Subcutaneous abdominal adipose tissue (tissue), 5 donors: ENCODE measurements at regions not wholly inside any gene's neighbourhood (a gene's known extent, or its start where the extent isn't known, plus 50 kb on each side); places are given as distances from the start of the nearest gene placed in this dataset.
A peak's percentile ranks its signal among the peaks of the same experiment; 100 is the strongest.

ENCODE experiments used
- H3K27ac ChIP-seq: one replicate; pipeline ENCODE4 v1.7.0; 2013; ENCODE audit warnings: low read depth, mild to moderate bottlenecking, inconsistent platforms, low read length, moderate library complexity
- H3K27me3 ChIP-seq, 5 donors: one replicate each; pipeline ENCODE4 v1.7.0; 2013; ENCODE audit warnings: low read length in 5 of 5, inconsistent platforms in 1 of 5; ENCODE audit not compliant: control insufficient read depth in 5 of 5, insufficient read depth in 4 of 5
- H3K36me3 ChIP-seq, 5 donors: one replicate each; pipeline ENCODE4 v1.7.0; 2013; ENCODE audit warnings: low read length in 5 of 5; ENCODE audit not compliant: control insufficient read depth in 5 of 5, insufficient read depth in 5 of 5
- H3K4me1 ChIP-seq, 5 donors: one replicate each; pipeline ENCODE4 v1.7.0; 2013; ENCODE audit warnings: low read length in 5 of 5, mild to moderate bottlenecking in 3 of 5, moderate library complexity in 1 of 5; ENCODE audit not compliant: control insufficient read depth in 5 of 5, insufficient read depth in 5 of 5
- H3K4me3 ChIP-seq, 5 donors: one replicate each; pipeline ENCODE4 v1.7.0; 2013; ENCODE audit warnings: low read length in 5 of 5, low read depth in 1 of 5
- H3K9ac ChIP-seq, 5 donors: one replicate each; pipeline ENCODE4 v1.7.0; 2013; ENCODE audit warnings: low read length in 5 of 5, mild to moderate bottlenecking in 4 of 5, moderate library complexity in 3 of 5
- H3K9me3 ChIP-seq, 5 donors: one replicate each; pipeline ENCODE4 v1.7.0; 2013; ENCODE audit warnings: low read length in 5 of 5; ENCODE audit not compliant: control insufficient read depth in 5 of 5
- donor health status: healthy.
- donor health status: healthy.
- donor health status: healthy.
- donor health status: healthy.
- donor health status: healthy.

DNA sequence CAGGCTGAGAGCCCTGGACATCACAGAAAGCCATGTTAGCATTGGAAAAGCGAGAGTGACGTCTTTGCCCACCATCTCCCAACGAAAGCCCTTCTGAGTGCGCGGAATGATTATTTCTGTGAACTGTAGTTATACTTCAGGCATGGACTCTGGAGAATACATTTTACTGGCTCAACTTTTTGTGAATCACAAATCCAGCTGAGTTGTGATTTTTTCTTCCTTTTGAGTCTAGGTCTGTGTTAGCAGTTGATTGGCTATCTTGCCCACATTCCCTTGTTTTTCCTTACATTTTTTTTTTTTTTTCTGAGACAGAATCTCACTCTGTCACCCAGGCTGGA lies 183.1 kb downstream of the INO80D start:
- H3K27ac ChIP-seq = no peak overlapping the region
- H3K4me1 ChIP-seq = peaks cover 0 to 9% (median 4%) of the 10 kb centered on the region in 5 donors
- H3K9ac ChIP-seq = no peak overlapping the region

DNA sequence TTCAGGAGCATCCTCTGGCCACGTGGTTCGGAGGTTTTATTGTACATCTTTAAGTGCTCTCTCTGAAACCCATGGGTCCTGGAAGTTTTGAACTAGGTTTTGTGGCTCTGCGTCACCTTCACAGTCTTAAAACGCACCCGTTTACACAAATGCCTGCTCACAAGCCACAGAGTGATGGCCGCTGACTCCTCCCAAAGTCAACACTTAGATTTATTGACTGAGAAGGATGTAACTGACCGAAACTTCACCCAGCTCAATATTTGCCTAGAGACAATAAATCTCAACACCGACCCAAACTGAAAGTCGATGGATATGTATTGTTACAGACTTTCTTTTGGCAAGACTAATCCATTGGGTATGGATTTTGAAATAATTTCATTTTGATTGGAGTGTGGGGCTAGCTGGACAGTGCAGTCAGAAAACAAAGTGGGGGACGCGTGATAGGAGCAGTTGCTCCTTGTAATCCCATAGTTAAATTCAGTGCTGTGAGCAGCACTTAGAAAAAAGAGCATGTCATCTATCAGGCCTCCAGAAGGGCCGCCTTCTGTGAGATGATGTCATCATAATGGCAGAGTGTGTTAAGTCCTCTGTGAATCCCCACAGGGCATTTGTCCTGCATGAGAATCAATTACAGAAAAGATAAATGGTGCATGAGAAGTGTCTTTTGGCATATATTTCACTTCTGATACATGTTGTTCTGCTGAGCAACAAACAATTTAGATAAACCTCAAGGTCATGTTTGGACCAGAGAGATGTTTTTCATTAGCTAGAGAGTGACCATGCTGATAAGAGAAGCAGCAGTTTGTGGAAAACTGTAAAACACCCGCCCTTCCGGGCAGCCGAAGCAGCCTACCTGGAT lies 183.7 kb downstream of the INO80D start:
- H3K36me3 ChIP-seq = no peaks in the 10 kb centered on the region
- H3K9me3 ChIP-seq = peaks cover 0 to under 1% (median 0%) of the 10 kb centered on the region in 5 donors
- H3K27me3 ChIP-seq = peaks cover 0 to 5% (median 0%) of the 10 kb centered on the region in 5 donors
- H3K27ac ChIP-seq = no peak overlapping the region
- H3K4me3 ChIP-seq = peak overlapping the region in 2 of 5 donors; percentile 6 to 28
- no peak overlapping the region for H3K9ac ChIP-seq
- peaks cover 0 to 9% (median 4%) of the 10 kb centered on the region in 5 donors for H3K4me1 ChIP-seq

More for the DNA sequence above, 183.1 kb downstream of the INO80D start:
- Histone ChIP-seq H3K4me3 (peak overlapping the region in 2 of 5 donors; percentile 6 to 28), H3K27me3 (peaks cover 0 to 5% (median 0%) of the 10 kb centered on the region in 5 donors), H3K9me3 (peaks cover 0 to 6% (median 2%) of the 10 kb centered on the region in 5 donors), H3K36me3 (no peaks in the 10 kb centered on the region)

DNA sequence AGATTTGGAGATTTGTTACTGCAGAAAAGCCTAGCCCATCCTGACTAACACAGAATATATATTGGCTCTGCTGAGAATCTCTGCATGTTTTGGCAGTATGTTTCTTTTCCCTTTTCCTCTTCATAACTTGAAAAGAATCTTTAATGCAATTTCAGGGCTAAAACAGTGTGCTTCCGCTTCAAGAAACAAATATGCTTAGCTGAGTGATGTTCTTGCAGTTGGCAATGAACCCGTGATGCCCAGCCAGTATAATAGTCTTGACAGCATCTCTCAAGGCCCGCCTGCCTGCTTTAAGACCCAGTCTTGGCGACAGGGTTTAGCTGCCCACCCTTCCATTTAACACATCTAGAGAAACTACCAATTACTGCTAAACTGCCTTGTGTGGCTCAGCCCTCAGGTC lies 184.5 kb downstream of the INO80D start:
- H3K4me1 ChIP-seq = peaks cover 0 to 9% (median 4%) of the 10 kb centered on the region in 5 donors
- H3K27me3 ChIP-seq = peaks cover 0 to 5% (median 0%) of the 10 kb centered on the region in 5 donors
- H3K9me3 ChIP-seq = no peaks in the 10 kb centered on the region
- H3K9ac ChIP-seq = no peak overlapping the region
- H3K4me3 ChIP-seq = no peak overlapping the region
- no peaks in the 10 kb centered on the region for H3K36me3 ChIP-seq
- no peak overlapping the region for H3K27ac ChIP-seq

DNA sequence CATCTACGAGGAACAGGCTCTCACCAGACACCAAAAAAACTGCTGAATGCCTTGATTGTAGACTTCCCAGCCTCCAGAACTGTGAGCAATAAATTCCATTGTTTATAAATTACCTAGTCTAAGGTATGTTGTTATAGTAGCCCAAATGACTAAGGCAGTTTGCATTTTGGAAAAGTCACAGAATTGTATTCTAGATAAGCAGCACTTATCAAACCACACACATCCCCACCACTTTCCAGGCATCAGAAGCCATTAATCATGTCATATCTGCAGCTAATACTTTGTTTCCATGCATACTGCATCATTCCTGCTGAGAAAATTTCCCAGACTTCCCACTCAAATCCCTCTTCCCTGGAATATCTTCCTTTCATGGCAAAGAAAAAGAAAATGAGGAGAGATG lies 187.2 kb downstream of the INO80D start:
- H3K36me3 ChIP-seq = no peaks in the 10 kb centered on the region

DNA sequence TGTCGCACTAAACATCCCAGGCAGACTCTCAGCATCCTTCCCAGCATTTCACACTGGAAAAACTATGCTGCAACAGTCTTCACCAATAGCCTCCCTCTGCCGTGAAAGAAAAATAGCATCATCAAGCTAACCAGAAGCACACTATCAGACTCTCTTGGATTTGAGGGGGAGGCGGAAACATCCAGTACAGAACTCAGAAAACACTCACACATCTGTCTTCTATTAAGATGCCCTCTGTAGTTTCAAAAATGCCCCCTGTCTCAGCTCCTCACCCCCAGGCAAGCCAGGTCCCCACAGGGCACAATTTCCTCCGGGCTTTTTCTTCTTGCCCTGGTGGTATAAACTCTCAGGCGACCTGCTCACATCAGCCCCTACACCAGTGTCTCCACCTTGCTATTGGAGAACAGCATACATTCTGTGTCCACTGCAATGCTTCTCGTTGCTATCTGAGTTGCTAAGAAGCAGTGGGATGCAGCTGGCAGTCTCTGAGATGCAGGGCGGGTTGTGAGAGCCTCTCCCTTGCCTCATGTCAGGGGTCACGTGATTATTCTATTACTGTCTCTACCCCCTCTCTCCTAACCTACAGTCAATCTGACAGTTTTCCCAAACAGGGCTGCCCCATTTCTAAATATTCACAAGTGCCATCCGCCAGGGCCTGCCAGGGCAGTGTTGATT lies 189.9 kb downstream of the INO80D start:
- H3K9me3 ChIP-seq = no peaks in the 10 kb centered on the region
- H3K27me3 ChIP-seq = peaks cover 0 to 13% (median 3%) of the 10 kb centered on the region in 5 donors
- no peaks in the 10 kb centered on the region for H3K36me3 ChIP-seq
- H3K9ac ChIP-seq = no peak overlapping the region
- no peaks in the 10 kb centered on the region for H3K4me1 ChIP-seq
- H3K27ac ChIP-seq = no peak overlapping the region
- H3K4me3 ChIP-seq = no peak overlapping the region

More for the DNA sequence above, 187.2 kb downstream of the INO80D start:
- no peaks in the 10 kb centered on the region for H3K9me3 ChIP-seq
- no peak overlapping the region for H3K27ac ChIP-seq
- H3K9ac ChIP-seq = no peak overlapping the region
- peaks cover 0 to 13% (median 0%) of the 10 kb centered on the region in 5 donors for H3K27me3 ChIP-seq
- H3K4me1 ChIP-seq = peaks cover 0 to 9% (median 4%) of the 10 kb centered on the region in 5 donors
- H3K4me3 ChIP-seq = no peak overlapping the region

DNA sequence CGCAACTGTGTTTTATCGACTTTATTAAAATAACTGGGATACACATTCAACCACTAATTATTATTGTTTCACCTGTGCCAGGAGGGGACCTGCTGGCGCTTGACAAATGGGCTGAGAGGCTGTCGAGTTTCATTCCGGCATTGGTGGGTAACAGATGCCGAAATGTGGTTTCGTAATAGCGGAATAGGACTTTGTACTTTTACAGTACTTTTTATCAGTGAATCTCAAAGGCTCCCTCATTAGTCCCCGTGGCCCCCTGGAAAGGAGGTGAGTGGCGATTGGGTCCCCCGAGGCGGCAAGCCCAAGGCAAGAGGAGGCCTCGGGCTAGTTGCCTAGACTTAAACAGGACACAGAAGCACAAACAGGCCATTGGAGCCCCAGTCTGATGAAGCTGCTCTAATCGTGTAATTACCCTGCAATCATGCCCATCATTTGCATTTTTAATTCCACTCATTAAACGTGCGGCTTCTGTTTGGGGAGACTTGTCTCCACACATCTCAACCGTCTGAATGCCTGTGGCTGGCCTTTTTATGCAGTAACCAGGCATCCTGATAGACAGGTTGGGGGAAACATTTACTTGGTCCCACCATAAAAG lies 193.2 kb downstream of the INO80D start:
- Histone ChIP-seq H3K4me3 (no peak overlapping the region), H3K4me1 (no peaks in the 10 kb centered on the region), H3K9ac (no peak overlapping the region), H3K9me3 (no peaks in the 10 kb centered on the region), H3K27ac (no peak overlapping the region), H3K36me3 (no peaks in the 10 kb centered on the region), H3K27me3 (peaks cover 0 to 8% (median 3%) of the 10 kb centered on the region in 5 donors)

DNA sequence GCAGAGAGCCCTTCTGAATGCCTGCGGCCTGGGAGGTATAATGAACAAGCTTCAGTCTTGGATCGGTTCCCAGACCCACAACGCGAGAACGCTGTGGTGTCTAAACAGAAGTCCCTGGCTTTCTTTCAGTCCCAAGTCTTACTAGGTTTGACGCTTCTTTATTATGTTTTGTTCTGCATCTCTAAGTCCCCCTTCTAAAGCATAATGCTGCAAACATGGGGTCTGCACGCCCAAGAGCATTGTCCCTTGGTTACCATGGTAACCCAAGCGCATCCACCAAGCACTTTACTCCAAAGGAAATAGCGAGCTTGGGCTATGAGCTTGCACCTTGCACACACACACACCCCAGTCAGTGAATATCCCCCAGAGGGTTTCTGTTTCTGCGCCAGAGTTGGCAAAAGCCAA lies 193.7 kb downstream of the INO80D start:
- Histone ChIP-seq H3K27me3 (peaks cover 0 to 8% (median 3%) of the 10 kb centered on the region in 5 donors), H3K9me3 (no peaks in the 10 kb centered on the region), H3K4me1 (no peaks in the 10 kb centered on the region), H3K4me3 (no peak overlapping the region), H3K36me3 (no peaks in the 10 kb centered on the region), H3K9ac (no peak overlapping the region), H3K27ac (no peak overlapping the region)

DNA sequence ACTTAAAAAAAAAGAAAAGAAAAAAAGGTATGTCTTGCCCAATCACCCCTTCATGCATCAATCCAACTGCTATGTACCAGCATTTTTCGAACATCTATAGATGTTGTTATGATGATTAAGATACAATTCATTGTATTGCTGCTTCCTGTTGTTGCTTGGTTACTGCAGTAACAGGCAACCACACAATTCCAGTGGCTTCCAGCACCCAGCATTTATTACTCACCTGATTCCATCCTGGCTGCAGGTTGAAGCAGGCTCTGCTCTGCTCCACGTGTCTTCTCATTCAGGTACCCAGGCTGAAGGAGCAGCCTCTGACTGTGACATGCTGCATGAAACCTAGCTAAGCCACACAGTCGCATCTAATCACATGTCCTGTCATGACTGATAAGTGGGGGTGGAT lies 196.9 kb downstream of the INO80D start:
- Histone ChIP-seq H3K4me3 (no peak overlapping the region), H3K9ac (no peak overlapping the region), H3K27me3 (peaks cover 0 to 3% (median 3%) of the 10 kb centered on the region in 5 donors), H3K36me3 (no peaks in the 10 kb centered on the region), H3K4me1 (no peaks in the 10 kb centered on the region), H3K9me3 (no peaks in the 10 kb centered on the region), H3K27ac (no peak overlapping the region)

DNA sequence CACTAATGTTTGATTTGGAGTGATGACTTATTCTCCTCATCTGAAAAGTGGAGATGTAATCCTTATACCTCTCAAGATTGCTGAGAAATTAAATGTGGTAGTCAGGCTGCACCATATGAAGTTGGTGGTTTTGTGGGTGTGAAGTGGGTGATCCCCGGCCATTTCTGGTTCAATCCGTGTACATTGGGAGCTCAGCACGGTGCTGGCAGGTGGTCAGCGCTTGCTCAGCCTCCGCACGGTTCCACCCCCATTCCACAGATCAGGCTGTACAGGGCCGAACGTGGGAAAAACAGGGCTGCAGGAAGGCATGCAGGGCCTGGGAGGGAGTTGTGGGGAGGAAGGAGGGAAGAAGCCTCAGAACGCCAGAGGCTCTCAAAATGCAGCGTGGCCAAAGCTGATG lies 198.3 kb downstream of the INO80D start:
- no peak overlapping the region for H3K27ac ChIP-seq
- no peaks in the 10 kb centered on the region for H3K9me3 ChIP-seq
- no peak overlapping the region for H3K4me3 ChIP-seq
- H3K9ac ChIP-seq = no peak overlapping the region
- no peaks in the 10 kb centered on the region for H3K36me3 ChIP-seq
- H3K4me1 ChIP-seq = no peaks in the 10 kb centered on the region
- peaks cover 0 to 3% (median 0%) of the 10 kb centered on the region in 5 donors for H3K27me3 ChIP-seq
